HG03196 (cell line): ENCODE measurements at regions not wholly inside any gene's neighbourhood (a gene's known extent, or its start where the extent isn't known, plus 50 kb on each side); places are given as distances from the start of the nearest gene placed in this dataset.

ENCODE experiments used
- ATAC-seq: cut with Tn5 transposase; IDR thresholded peaks from one replicate; pipeline ENCODE4 v1.9.1; 2021; ENCODE audit not compliant: unreplicated experiment

DNA sequence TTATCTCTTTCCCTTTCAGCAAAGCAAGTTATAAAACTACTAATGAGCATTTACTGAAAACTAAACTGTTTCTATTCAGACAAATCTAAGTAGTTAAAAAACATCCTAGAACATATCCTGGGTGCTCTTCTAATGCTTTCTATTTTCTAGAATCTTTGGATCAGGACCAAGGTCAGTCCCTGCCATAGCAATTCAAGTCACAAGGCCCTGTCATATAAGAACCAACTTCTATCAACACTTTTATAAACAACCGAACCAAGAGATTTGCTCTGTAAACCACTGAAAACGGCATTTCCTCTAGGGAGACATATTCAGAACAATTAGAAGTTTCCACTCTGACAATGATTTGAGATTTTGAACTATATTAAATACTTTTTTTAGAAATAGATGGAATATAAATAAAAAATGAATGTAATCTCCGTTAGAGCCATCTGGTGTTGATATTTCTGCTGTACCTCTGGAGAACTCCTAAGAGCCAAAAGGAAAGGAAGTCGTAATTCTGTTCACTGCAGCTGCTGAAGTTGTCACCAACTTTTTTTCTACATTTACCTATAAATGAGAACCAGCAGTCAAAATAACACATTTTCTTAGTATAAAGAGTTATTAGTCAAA, 51.4 kb upstream of the LGSN start:
- ATAC-seq: no peak

GRCh38 chr6:63372951-63373533, 53.3 kb upstream of the LGSN start:
- no peak for ATAC-seq

DNA sequence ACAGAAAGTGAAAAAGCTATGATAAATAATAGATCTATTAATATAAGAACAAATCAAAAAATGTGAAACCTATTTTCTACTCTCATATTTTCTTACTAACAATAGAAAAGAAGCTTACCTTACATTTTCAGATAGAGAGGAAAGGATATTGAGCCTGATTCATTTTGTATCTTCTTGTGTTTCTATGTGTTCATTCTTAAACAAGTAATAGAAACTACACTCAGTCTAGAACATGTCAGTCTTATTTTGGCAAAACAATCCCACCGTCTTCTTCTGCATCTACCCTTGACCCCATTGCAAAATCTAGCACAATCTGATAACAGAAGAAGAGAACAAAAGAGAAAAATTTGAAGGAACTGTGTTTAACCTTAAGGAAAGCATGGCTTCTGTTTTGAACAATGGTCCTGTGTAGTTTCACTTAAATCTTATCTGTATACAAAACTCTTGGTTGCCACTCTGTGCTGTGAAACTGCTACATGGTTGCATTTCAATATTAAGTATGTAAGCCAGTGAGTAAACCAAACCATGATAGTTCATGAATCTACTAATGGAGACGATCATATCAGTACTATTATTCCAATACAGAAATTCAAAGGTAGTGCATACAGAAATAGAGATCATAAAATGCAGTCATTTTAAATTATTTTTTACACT, 69.5 kb upstream of the LGSN start:
- ATAC-seq: no peak

DNA sequence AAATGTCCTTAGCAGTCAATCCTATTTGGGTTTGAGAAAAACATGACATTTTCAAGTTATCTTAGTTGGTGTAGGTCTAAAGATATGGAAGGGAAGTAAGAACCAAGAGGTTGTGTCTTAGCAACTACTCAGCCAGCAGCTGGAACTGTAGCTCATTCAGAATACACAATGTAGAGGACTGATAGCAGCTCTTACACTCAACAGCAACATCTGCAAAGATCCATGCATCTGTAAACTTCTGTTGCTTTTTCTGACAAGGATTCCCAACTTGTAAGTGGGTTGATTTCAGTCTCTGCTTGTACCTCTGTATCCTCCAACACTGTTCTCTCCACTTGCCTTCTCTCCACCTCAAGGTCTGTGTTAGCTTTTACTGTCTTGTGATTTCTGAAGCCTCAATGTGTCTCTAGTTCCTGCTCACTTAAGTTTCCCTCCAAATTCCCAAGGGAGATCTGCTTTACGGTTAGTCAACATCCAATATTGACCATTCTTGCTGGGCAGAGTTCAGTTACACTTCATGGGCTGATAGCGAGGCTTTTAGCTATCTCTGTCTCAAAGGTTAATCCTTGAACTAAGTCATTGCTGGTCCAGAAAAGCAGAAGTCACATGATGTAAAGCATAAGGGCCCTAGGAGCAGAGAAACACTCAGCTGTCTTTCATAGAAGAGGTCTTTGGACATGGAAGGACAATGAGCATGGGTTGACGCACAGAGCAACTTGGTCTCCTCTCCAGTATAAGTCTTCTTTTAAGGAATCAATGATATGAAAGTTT, 71.6 kb upstream of the LGSN start:
- ATAC-seq: no peak

DNA sequence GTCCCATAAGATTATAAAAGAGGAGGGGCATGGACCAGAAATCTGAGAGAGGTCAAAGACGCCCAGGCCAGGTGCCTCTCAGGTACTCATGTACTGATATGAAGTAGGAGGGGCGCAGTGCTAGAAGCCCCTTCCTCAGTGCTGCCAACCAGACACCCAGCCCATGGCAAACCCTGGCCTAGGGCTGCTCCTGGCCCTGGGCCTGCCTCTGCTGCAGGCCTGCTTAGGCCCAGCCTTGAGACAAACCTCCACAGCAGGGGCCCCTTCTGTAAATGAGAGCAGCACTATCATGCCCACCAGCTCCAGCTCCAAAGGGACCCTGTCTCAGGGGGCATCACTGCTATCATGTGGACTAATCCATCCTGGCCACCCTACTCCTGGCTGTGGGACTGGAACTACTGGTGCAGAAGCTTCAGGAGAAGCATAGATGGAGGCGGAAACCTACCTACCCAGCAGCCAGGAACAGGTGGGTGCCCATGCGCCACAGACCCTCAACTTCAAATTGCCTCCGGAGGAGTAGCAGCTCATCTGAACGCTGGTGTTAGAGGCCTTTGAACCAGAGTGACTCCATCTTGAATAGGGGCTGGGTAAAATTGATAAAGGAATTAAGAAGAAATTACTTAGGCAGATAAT, 72.4 kb upstream of the LGSN start:
- no peak for ATAC-seq

DNA sequence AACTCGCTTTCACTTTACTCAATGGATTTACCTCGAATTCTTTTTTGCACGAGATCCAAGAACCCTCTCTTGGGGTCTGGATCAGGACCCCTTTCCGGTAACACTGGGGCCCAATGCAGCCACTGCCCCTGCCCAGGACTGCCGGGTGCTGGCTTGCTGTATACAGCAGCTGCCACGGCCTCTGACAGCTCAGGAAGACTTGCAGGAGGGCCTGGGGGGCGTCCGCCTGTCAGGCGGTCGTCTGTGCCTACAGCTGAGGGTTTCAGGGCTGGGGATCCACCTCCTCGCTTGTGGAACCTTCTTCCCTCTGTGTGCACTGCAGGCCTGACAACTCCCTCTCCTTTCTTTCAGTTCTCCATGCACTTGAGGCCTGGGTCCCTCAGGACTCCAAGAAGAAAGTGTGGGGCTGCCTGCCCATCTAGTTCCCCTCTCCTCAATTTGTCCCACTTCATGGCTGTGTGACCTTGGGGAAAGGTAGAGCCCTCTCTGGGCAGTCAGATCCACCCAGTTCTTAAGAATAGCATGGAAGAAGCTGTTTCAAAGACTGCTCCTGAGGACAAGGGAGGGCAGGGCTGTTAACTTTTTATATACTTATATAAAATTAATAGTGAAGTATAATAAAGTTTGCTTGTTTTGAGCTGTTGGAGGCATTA, 75.0 kb upstream of the LGSN start:
- no peak for ATAC-seq

GRCh38 chr6:63395381-63395780, 75.6 kb upstream of the LGSN start:
- no peak for ATAC-seq

DNA sequence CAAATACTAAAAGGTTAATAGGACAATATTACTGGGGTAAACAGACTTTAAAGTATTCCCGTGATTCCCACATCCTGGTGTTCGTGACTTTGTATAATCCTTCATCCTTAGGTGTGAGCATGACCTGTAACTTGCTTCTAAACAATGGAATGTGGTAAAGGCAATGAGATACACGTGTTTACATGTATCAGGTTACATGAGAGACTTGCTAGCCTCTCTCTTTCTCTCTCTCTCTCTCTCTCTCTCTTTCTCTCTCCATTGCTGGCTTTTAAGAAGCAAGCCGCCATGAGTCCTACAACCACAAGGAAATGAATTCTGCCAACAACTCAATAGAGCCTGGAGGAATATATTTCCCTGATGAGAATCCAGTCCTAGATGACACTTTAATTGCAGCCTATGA, 83.9 kb upstream of the LGSN start:
- ATAC-seq: no peak

- ATAC-seq: no peak
Observed at GRCh38 chr6:63410435-63411426, 90.9 kb upstream of the LGSN start.

GRCh38 chr6:63415286-63415685, 95.5 kb upstream of the LGSN start:
- ATAC-seq: no peak

DNA sequence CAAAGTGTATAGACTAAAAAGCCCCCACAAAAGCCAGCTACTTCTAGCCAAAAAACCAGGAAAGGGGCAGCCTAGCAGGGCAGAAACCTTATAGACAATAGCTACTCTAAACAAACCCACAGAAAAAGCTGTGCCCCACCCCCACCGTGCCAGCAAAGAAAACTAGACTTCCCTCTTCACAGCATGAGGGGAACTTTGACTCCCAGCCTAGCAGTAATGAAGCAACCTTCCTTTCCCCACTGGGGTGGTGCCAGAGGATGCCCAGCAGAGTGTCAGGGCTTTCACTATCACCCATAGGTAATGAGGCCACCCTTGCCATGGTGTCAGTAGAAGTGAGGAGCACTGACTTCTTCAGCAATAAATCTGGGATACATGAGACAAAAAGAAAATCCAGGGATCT, 99.0 kb upstream of the LGSN start:
- ATAC-seq: no peak

DNA sequence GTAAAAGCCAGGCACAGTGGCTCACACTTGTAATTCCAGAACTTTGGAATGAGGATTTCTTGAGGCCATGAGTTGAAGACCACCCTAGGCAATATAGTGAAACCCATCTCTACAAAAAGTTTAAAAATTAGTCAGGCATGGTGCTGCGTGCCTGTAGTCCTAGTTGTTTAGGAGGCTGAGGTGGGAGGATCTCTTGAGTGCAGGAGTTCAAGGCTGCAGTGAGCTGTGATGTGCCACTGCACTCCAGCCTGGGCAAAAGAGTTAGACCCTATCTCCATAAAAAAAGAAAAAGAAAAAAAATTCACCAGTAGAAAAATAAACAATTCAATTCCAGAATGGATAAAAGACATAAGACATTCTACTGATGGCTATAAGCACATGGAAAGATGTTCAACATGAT, 104.9 kb upstream of the LGSN start:
- ATAC-seq: no peak

DNA sequence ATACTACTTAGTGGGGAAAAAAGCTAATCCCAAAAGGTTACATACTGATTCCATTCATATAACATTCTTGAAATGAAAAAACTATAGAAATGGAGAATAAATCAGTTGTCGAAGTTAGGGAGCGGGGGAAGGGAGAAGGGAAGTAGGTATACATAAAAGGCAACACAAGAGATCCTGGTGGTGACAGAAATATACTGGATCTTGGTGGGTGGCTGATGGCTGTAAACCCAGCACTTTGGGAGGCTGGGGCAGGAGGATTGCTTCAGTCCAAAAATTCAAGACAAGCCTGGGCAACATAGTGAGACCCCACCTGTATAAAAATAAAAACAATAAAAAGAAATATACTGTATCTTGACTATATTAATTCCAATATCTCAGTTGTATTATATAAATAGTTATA, 105.7 kb upstream of the LGSN start:
- no peak for ATAC-seq

- ATAC-seq: no peak
Observed at GRCh38 chr6:63426844-63427243, 107.1 kb upstream of the LGSN start.

GRCh38 chr6:63427951-63428350, 108.2 kb upstream of the LGSN start:
- ATAC-seq: no peak

- no peak for ATAC-seq
Observed at GRCh38 chr6:63430985-63431519, 111.3 kb upstream of the LGSN start.

GRCh38 chr6:63434943-63435342, 115.2 kb upstream of the LGSN start:
- no peak for ATAC-seq

DNA sequence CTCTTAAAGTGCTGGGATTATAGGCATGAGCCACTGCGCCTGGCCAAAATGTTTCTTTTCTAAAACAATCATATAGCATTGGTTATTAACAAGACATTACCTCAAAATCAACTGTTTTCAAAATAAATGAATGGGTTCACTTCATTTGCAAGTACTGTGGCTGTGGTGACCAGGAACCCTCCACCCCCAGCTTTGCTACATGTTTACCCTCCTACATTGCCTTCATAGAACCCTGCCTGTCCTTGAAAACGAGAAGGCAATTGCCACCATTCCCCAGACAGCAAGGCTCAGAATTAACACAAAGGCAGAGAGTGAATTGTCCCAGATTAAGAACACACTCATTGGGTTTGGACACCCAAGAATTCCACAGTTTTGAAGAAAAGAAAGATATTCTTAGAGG, 116.6 kb upstream of the LGSN start:
- ATAC-seq: no peak

- no peak for ATAC-seq
Observed at GRCh38 chr6:63437058-63437457, 117.3 kb upstream of the LGSN start.

GRCh38 chr6:63440057-63440456, 120.3 kb upstream of the LGSN start:
- no peak for ATAC-seq
